ENCODE measurements at regions not wholly inside any gene's neighbourhood (a gene's known extent, or its start where the extent isn't known, plus 50 kb on each side); places are given as distances from the start of the nearest gene placed in this dataset.

GRCh38 chr2:133816037-133816436 lies 247.8 kb upstream of the NCKAP5 start:
- DNase-seq: no peak

- no peak for DNase-seq
Observed at GRCh38 chr2:133817680-133818566, 249.7 kb upstream of the NCKAP5 start.

GRCh38 chr2:133818661-133819060 lies 250.4 kb upstream of the NCKAP5 start:
- DNase-seq: no peak

- DNase-seq: no peak
Observed at GRCh38 chr2:133819906-133820305, 251.6 kb upstream of the NCKAP5 start.

GRCh38 chr2:133821107-133821760 lies 253.0 kb upstream of the NCKAP5 start:
- DNase-seq: no peak

GRCh38 chr2:133822517-133823225 lies 254.4 kb upstream of the NCKAP5 start:
- no peak for DNase-seq

- DNase-seq: no peak
Observed at GRCh38 chr2:133823226-133823550, 254.9 kb upstream of the NCKAP5 start.

- DNase-seq: no peak
Observed at GRCh38 chr2:133824869-133825268, 256.6 kb upstream of the NCKAP5 start.

- DNase-seq: no peak
Observed at GRCh38 chr2:133825778-133826177, 257.5 kb upstream of the NCKAP5 start.

- no peak for DNase-seq
Observed at GRCh38 chr2:133828913-133829312, 260.6 kb upstream of the NCKAP5 start.

GRCh38 chr2:133829450-133830020 lies 261.3 kb upstream of the NCKAP5 start:
- DNase-seq: no peak

- DNase-seq: no peak
Observed at GRCh38 chr2:133833746-133834145, 265.5 kb upstream of the NCKAP5 start.

GRCh38 chr2:133835821-133836619 lies 267.8 kb upstream of the NCKAP5 start:
- no peak for DNase-seq

GRCh38 chr2:133836691-133837345 lies 268.6 kb upstream of the NCKAP5 start:
- DNase-seq: no peak

GRCh38 chr2:133837441-133838094 lies 269.3 kb upstream of the NCKAP5 start:
- no peak for DNase-seq

GRCh38 chr2:133838642-133839365 lies 270.5 kb upstream of the NCKAP5 start:
- DNase-seq: no peak

GRCh38 chr2:133839677-133840076 lies 271.4 kb upstream of the NCKAP5 start:
- DNase-seq: no peak

GRCh38 chr2:133840761-133841160 lies 272.5 kb upstream of the NCKAP5 start:
- no peak for DNase-seq

- DNase-seq: no peak
Observed at GRCh38 chr2:133841900-133842299, 273.6 kb upstream of the NCKAP5 start.

GRCh38 chr2:133842446-133842845 lies 274.2 kb upstream of the NCKAP5 start:
- no peak for DNase-seq

- no peak for DNase-seq
Observed at GRCh38 chr2:133843091-133843490, 274.8 kb upstream of the NCKAP5 start.
